Mesenteric fat pad (tissue), 1 donor: ENCODE measurements at regions not wholly inside any gene's neighbourhood (a gene's known extent, or its start where the extent isn't known, plus 50 kb on each side); places are given as distances from the start of the nearest gene placed in this dataset.

Experiments used
- DNase-seq: peaks from one replicate; pipeline ENCODE4 v3.0.0-alpha.2; 2020; ENCODE audit warnings: low spot score
- donor health status: DM: yes; HTN: yes; CAD: no.

- no peak for DNase-seq
These were observed 634.8 kb downstream of the BRD1 start for GRCh38 chr22:49192857-49193250.

GRCh38 chr22:49192180-49192856 lies 635.4 kb downstream of the BRD1 start:
- DNase-seq, result no peak

- no peak for DNase-seq
These were observed 636.1 kb downstream of the BRD1 start for GRCh38 chr22:49191506-49191980.

- no peak for DNase-seq
These were observed 636.7 kb downstream of the BRD1 start for GRCh38 chr22:49190816-49191505.

- no peak for DNase-seq
These were observed 637.8 kb downstream of the BRD1 start for GRCh38 chr22:49189871-49190270.

- no peak for DNase-seq
These were observed 639.1 kb downstream of the BRD1 start for GRCh38 chr22:49188591-49188990.

GRCh38 chr22:49188091-49188490 lies 639.6 kb downstream of the BRD1 start:
- no peak for DNase-seq

GRCh38 chr22:49186762-49187161 lies 640.9 kb downstream of the BRD1 start:
- DNase-seq, result no peak

GRCh38 chr22:49186293-49186692 lies 641.4 kb downstream of the BRD1 start:
- no peak for DNase-seq

- no peak for DNase-seq
These were observed 642.2 kb downstream of the BRD1 start for GRCh38 chr22:49185312-49185969.

- no peak for DNase-seq
These were observed 642.9 kb downstream of the BRD1 start for GRCh38 chr22:49184736-49185135.

GRCh38 chr22:49183826-49184216 lies 643.9 kb downstream of the BRD1 start:
- no peak for DNase-seq

- no peak for DNase-seq
These were observed 644.4 kb downstream of the BRD1 start for GRCh38 chr22:49183208-49183825.

GRCh38 chr22:49182416-49182815 lies 645.3 kb downstream of the BRD1 start:
- DNase-seq, result no peak

GRCh38 chr22:49181942-49182341 lies 645.7 kb downstream of the BRD1 start:
- DNase-seq, result no peak

GRCh38 chr22:49181431-49181830 lies 646.2 kb downstream of the BRD1 start:
- DNase-seq, result no peak

- DNase-seq, result no peak
These were observed 647.0 kb downstream of the BRD1 start for GRCh38 chr22:49180683-49181024.

- no peak for DNase-seq
These were observed 647.6 kb downstream of the BRD1 start for GRCh38 chr22:49179886-49180682.

- DNase-seq, result no peak
These were observed 648.5 kb downstream of the BRD1 start for GRCh38 chr22:49179175-49179574.

GRCh38 chr22:49178246-49179005 lies 649.2 kb downstream of the BRD1 start:
- DNase-seq, result no peak

GRCh38 chr22:49177666-49178065 lies 650.0 kb downstream of the BRD1 start:
- no peak for DNase-seq
